Lower leg skin (tissue), 4 donors: ENCODE measurements at regions not wholly inside any gene's neighbourhood (a gene's known extent, or its start where the extent isn't known, plus 50 kb on each side); places are given as distances from the start of the nearest gene placed in this dataset.

ENCODE experiments used
- DNase-seq, 2 donors: peaks; one replicate each; pipeline ENCODE4 v3.0.0-alpha.2; 2019; ENCODE audit warnings: low spot score in 2 of 2
- H3K4me3 ChIP-seq: fragments of 200-600 bp; sonication (generic); 2 replicates; pipeline ENCODE4 v1.5.1; 2017; ENCODE audit warnings: mild to moderate bottlenecking, low read depth; ENCODE audit not compliant: poor library complexity, severe bottlenecking
- CTCF ChIP-seq, 3 donors: fragments of 450-650 bp; IDR thresholded peaks; one replicate each; pipeline ENCODE4 v1.5.1; 2016; ENCODE audit warnings: antibody characterized with exemption in 3 of 3, mild to moderate bottlenecking in 3 of 3, moderate library complexity in 2 of 3
- POLR2A ChIP-seq, 2 donors: fragments of 450-650 bp; IDR thresholded peaks; one replicate each; pipeline ENCODE4 v1.6.1; 2016 to 2017; ENCODE audit warnings: antibody characterized with exemption in 2 of 2, mild to moderate bottlenecking in 1 of 2, moderate library complexity in 1 of 2
- WGBS, 2 donors: methylation state at CpG; one replicate each; pipeline ENCODE4 v1.1.5; 2018; 5-methylcytosine and 5-hydroxymethylcytosine counted together
- intact Hi-C: fragments of 100-400 bp; cut with DNase I; formaldehyde crosslinking; loops from one replicate; pipeline ENCODE4 v1.15.0; 2023; ENCODE audit warnings: low total_unique reads

DNA sequence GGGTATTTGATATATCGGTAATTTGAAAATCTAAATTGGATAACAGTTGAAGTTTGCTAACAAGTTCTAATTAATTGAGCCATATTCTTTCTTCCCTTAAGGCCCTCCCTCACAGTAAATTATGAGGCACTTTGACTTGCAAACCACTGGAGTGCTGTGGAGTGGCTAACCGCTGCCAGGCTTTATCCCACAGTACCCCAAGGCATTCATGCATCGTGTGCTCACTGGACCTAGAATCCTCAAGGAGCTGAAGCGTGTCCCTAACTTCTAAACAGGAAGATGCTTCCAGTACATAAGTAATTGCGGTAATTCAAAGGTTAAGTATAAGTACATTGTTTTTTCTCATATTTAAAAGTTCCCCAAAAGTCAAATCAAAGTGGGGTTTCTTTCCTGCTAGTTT lies 499.9 kb downstream of the TFAP2A start:
- TF ChIP-seq CTCF (IDR thresholded peaks at IDR 0.05), result no peak
- TF ChIP-seq POLR2A (IDR thresholded peaks at IDR 0.05), result no peak
- WGBS, 2 donors, result 93 to 95% methylated on average over 5 of the region's 5 CpGs
- DNase-seq, result no peak
- intact Hi-C loops, result no loop called here
- no peak overlapping the region for H3K4me3 ChIP-seq

DNA sequence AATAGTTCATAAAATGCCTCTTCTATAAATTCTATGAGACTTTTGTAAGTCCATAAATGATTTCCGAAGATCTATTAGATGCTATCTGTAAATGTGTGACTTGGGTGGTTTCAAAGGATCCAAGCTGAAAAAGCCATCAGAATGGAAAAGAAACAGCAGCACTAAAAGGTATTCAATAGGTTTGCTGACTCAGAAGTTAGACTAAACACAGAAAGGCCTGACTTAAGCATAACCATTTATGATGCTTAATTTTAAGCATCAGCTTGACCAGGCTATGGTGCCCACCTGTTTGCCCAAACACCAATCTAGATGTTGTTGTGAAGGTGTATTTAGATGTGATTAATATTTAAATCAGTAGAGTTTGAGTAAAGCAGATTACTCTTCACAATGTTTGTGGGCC lies 513.5 kb downstream of the TFAP2A start:
- no peak for TF ChIP-seq POLR2A (IDR thresholded peaks at IDR 0.05)
- TF ChIP-seq CTCF (IDR thresholded peaks at IDR 0.05), result no peak
- intact Hi-C loops, result no loop called here
- H3K4me3 ChIP-seq, result no peak overlapping the region
- no peak for DNase-seq
- WGBS, 2 donors, result 79 to 82% methylated on average over 1 of the region's 1 CpG

DNA sequence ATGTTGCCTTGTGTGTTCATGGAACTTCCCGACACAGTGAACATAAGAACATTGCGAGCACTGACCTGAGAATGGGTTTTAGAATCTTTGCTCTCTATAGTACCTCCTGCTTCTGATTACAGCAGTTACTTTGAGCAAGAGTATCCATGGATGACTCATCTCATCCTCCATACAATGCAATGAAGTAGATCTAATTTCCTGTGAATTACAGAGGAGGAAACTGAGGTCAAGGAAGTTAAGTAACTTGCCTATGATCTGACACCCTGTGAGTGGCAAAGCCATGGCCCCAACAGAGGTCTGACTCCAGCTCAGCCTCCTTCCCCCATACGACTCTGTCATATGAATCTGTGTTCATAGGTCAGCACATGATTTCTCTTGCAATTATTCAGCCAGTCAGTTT lies 518.1 kb downstream of the TFAP2A start:
- DNase-seq, result no peak
- no peak for TF ChIP-seq CTCF (IDR thresholded peaks at IDR 0.05)
- TF ChIP-seq POLR2A (IDR thresholded peaks at IDR 0.05), result no peak
- intact Hi-C loops, result no loop called here
- WGBS, 2 donors, result 77 to 85% methylated on average over 3 of the region's 3 CpGs
- no peak overlapping the region for H3K4me3 ChIP-seq

DNA sequence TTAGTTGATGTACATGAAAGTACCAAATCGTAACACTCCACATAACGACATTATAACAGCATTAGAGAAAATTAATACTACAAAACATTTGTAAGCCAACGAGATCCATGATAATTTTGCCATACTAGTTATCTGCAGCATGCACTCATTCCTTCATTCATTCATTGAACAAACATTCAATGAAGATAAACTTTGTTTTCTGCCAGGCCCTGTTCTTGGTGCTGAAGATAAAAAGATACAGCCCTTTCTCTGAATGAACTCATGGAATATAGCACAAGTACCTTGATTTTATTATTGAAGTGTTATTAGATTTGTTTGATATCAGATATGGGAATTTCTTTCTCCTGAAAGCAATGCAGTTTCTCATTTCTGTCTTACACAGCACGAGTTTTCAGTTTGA lies 524.0 kb downstream of the TFAP2A start:
- no peak for TF ChIP-seq CTCF (IDR thresholded peaks at IDR 0.05)
- no peak for TF ChIP-seq POLR2A (IDR thresholded peaks at IDR 0.05)
- no peak for DNase-seq
- no peak overlapping the region for H3K4me3 ChIP-seq
- WGBS, 2 donors, result 80 to 83% methylated on average over 4 of the region's 4 CpGs
- intact Hi-C loops, result no loop called here

DNA sequence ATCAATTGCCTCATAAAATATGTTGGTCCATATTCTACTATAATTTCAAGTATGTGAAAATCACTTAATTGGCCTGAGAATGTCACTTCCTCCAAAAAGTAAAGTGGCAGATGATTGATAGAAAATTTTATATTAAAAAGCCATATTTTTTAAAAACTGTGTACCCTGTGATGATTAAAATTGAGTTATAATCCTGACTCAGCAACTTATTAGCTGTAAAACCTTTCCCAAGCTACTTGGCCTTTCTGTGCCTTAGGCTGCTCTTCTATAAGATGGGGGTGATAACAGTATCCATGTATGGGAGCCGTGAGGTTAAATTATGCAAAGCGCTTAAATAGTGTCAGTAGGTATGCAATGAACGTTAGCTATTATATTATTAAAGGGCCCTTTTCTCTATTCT lies 524.4 kb downstream of the TFAP2A start:
- 73 to 77% methylated on average over 3 of the region's 3 CpGs for WGBS, 2 donors
- no peak overlapping the region for H3K4me3 ChIP-seq
- TF ChIP-seq POLR2A (IDR thresholded peaks at IDR 0.05) (no peak), CTCF (IDR thresholded peaks at IDR 0.05) (no peak)
- intact Hi-C loops, result no loop called here
- DNase-seq, result no peak

- WGBS, 2 donors, result 45 to 61% methylated on average over 1 of the region's 1 CpG
- TF ChIP-seq CTCF (IDR thresholded peaks at IDR 0.05), result no peak
- TF ChIP-seq POLR2A (IDR thresholded peaks at IDR 0.05), result no peak
- no peak overlapping the region for H3K4me3 ChIP-seq
- intact Hi-C loops, result no loop called here
- DNase-seq, result no peak
These were observed 536.3 kb downstream of the TFAP2A start for GRCh38 chr6:9878535-9878934.
